ENCODE measurements at regions not wholly inside any gene's neighbourhood (a gene's known extent, or its start where the extent isn't known, plus 50 kb on each side); places are given as distances from the start of the nearest gene placed in this dataset.

- DNase-seq (ENCODE audit: low read depth): no peak
- no peak for TF ChIP-seq CTCF (conservative IDR thresholded peaks at IDR 0.05; ENCODE audit: low read depth, low read length)
- no peak overlapping the region for H3K4me3 ChIP-seq (ENCODE audit: low read depth, low read length)
Observed at GRCh38 chr1:82044111-82044510, 243.4 kb downstream of the ADGRL2 start.

GRCh38 chr1:82042306-82043060, 241.7 kb downstream of the ADGRL2 start:
- TF ChIP-seq CTCF (conservative IDR thresholded peaks at IDR 0.05; ENCODE audit: low read depth, low read length): no peak
- H3K4me3 ChIP-seq (ENCODE audit: low read depth, low read length): no peak overlapping the region
- no peak for DNase-seq (ENCODE audit: low read depth)
